Calu3 (cell line): ENCODE measurements at regions not wholly inside any gene's neighbourhood (a gene's known extent, or its start where the extent isn't known, plus 50 kb on each side); places are given as distances from the start of the nearest gene placed in this dataset.

ENCODE experiments used
- BruUV-seq: library from RNA; stranded (reverse); fragments of 400-500 nt; replicated peaks from 2 replicates; lab custom pipeline; 2021; lab: Mats Ljungman, UMichigan
- CTCF ChIA-PET: fragments of 300-600 bp; sonication (Branson Sonifier 250); formaldehyde crosslinking; loops from one replicate; lab custom pipeline; 2022; ENCODE audit warnings: antibody characterized with exemption; lab: Charles Lee
- DNase-seq: peaks from one replicate; pipeline ENCODE4 v3.0.0; 2022
- H3K27ac Mint-ChIP-seq: one replicate; pipeline ENCODE4 v1.8.0; 2022; ENCODE audit warnings: mixed read lengths; ENCODE audit not compliant: unreplicated experiment
- H3K27me3 Mint-ChIP-seq: one replicate; pipeline ENCODE4 v1.8.0; 2022; ENCODE audit warnings: mixed read lengths; ENCODE audit not compliant: unreplicated experiment
- H3K36me3 Mint-ChIP-seq: one replicate; pipeline ENCODE4 v1.8.0; 2022; ENCODE audit warnings: mild to moderate bottlenecking, moderate library complexity, mixed read lengths; ENCODE audit not compliant: insufficient read depth, unreplicated experiment
- H3K4me1 Mint-ChIP-seq: one replicate; pipeline ENCODE4 v1.8.0; 2022; ENCODE audit warnings: mild to moderate bottlenecking, low read depth, mixed read lengths; ENCODE audit not compliant: unreplicated experiment
- H3K4me3 Mint-ChIP-seq: one replicate; pipeline ENCODE4 v1.8.0; 2022; ENCODE audit warnings: mild to moderate bottlenecking, low read depth, moderate library complexity, mixed read lengths; ENCODE audit not compliant: unreplicated experiment
- H3K9me3 Mint-ChIP-seq: one replicate; pipeline ENCODE4 v1.8.0; 2022; ENCODE audit warnings: low read depth, mixed read lengths; ENCODE audit not compliant: unreplicated experiment
- intact Hi-C: fragments of 100-400 bp; cut with micrococcal nuclease; formaldehyde crosslinking; loops from one replicate; pipeline ENCODE4 v1.10.0; 2022; ENCODE audit not compliant: unreplicated experiment
- TF ChIP-seq, protein P1 (sequence below): fragments of 200-600 bp; IDR thresholded peaks from one replicate; pipeline ENCODE4 v1.8.0; 2022; ENCODE audit warnings: antibody characterized with exemption; ENCODE audit not compliant: unreplicated experiment

GRCh38 chrX:67872958-67873357, 329.1 kb downstream of the AR start:
- Mint-ChIP-seq H3K27me3 (no peaks in the 10 kb centered on the region), H3K9me3 (peaks cover 3% of the 10 kb centered on the region)
- no TSS peak for BruUV-seq

GRCh38 chrX:67892401-67892800, 348.6 kb downstream of the AR start:
- CTCF ChIA-PET = no interaction called here
- intact Hi-C loops = no loop called here
- BruUV-seq = no TSS peak

More at GRCh38 chrX:67872958-67873357, 329.1 kb downstream of the AR start:
- Mint-ChIP-seq H3K36me3 (no peaks in the 10 kb centered on the region), H3K4me1 (no peaks in the 10 kb centered on the region), H3K4me3 (no peak overlapping the region), H3K27ac (no peak overlapping the region)
- TF ChIP-seq, protein P1, sequence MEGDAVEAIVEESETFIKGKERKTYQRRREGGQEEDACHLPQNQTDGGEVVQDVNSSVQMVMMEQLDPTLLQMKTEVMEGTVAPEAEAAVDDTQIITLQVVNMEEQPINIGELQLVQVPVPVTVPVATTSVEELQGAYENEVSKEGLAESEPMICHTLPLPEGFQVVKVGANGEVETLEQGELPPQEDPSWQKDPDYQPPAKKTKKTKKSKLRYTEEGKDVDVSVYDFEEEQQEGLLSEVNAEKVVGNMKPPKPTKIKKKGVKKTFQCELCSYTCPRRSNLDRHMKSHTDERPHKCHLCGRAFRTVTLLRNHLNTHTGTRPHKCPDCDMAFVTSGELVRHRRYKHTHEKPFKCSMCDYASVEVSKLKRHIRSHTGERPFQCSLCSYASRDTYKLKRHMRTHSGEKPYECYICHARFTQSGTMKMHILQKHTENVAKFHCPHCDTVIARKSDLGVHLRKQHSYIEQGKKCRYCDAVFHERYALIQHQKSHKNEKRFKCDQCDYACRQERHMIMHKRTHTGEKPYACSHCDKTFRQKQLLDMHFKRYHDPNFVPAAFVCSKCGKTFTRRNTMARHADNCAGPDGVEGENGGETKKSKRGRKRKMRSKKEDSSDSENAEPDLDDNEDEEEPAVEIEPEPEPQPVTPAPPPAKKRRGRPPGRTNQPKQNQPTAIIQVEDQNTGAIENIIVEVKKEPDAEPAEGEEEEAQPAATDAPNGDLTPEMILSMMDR = no peak
- intact Hi-C loops = no loop called here
- no peak for DNase-seq
- CTCF ChIA-PET = no interaction called here

DNA sequence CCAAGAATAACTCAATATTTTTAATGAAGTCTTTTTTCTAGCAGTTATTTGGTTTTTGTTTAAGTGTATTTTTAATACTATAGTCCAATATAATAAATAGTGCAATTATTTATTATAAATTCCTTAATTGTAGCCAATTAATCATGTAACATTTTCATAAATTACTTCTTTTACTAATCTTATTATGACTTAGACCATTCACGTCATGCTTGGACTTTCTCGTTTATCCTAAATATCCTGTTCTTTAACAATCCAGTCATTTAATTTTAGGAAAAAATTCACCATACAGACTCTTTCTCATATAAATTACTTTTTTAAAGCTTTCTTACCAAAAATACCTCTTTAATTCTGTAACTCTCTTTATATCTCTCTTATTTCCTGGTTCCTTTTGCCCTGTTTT, 350.1 kb downstream of the AR start:
- Mint-ChIP-seq H3K36me3 (no peaks in the 10 kb centered on the region), H3K4me3 (no peak overlapping the region), H3K27ac (no peak overlapping the region), H3K27me3 (no peaks in the 10 kb centered on the region), H3K4me1 (no peaks in the 10 kb centered on the region), H3K9me3 (peaks cover 12% of the 10 kb centered on the region)
- CTCF ChIA-PET = no interaction called here
- intact Hi-C loops = no loop called here
- no peak for DNase-seq
- TF ChIP-seq, protein P1 = no peak
- no TSS peak for BruUV-seq

More at GRCh38 chrX:67892401-67892800, 348.6 kb downstream of the AR start:
- no peaks in the 10 kb centered on the region for H3K4me1 Mint-ChIP-seq
- H3K9me3 Mint-ChIP-seq = peaks cover 12% of the 10 kb centered on the region
- no peak for DNase-seq
- no peaks in the 10 kb centered on the region for H3K27me3 Mint-ChIP-seq
- no peaks in the 10 kb centered on the region for H3K36me3 Mint-ChIP-seq
- H3K4me3 Mint-ChIP-seq = no peak overlapping the region
- TF ChIP-seq, protein P1 = no peak
- no peak overlapping the region for H3K27ac Mint-ChIP-seq

DNA sequence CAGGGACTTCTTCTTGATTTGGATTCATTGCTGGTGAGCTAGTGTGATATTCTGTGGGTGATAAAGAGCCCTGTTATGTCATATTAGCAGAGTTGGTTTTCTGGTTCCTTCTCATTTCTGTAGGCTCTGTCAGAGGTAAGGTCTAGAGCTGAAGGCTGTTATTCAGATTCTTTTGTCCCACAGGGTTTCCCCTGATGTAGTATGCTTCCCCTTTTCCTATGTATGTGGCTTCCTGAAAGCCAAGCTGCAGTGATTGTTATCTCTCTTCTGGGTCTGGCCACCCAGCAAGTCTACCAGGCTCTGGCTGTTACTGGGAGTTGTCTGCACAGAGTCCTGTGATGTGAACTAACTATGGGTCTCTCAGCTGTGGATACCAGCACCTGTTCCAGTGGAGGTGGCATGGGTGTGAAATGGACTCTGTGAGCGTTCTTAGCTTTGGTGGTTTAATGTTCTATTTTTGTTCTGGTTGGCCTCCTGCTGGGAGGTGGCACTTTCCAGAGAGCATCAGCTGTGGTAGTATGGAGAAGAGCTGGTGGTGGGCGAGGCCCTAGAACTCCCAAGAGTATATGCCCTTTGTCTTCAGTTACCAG, 373.7 kb downstream of the AR start:
- Mint-ChIP-seq H3K27me3 (no peaks in the 10 kb centered on the region), H3K4me1 (no peaks in the 10 kb centered on the region), H3K27ac (no peak overlapping the region), H3K9me3 (peaks cover 15% of the 10 kb centered on the region), H3K4me3 (no peak overlapping the region), H3K36me3 (no peaks in the 10 kb centered on the region)
- BruUV-seq = no TSS peak
- no peak for DNase-seq
- CTCF ChIA-PET = no interaction called here
- TF ChIP-seq, protein P1 = no peak
- intact Hi-C loops = no loop called here
